ENCODE measurements at regions not wholly inside any gene's neighbourhood (a gene's known extent, or its start where the extent isn't known, plus 50 kb on each side); places are given as distances from the start of the nearest gene placed in this dataset.

DNA sequence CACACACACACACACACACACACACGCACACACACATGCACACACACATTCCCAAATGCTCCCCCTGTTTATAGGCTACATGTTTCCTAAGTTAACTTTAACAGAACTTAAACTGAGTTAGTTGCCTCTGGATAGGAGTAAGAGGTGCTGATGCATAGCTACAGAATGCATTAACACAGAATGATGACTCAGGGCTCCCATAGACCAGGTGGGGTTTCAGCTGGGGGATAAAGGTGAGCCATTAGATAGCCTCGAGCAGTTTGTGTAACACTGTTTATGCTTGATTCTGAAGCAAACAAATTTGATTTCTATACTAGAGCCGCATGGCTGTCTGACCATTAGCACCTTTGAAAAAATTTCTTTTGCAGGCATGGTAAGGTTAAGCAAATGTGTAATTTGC lies 741.0 kb downstream of the PLCL1 start:
- TF ChIP-seq, protein P1, sequence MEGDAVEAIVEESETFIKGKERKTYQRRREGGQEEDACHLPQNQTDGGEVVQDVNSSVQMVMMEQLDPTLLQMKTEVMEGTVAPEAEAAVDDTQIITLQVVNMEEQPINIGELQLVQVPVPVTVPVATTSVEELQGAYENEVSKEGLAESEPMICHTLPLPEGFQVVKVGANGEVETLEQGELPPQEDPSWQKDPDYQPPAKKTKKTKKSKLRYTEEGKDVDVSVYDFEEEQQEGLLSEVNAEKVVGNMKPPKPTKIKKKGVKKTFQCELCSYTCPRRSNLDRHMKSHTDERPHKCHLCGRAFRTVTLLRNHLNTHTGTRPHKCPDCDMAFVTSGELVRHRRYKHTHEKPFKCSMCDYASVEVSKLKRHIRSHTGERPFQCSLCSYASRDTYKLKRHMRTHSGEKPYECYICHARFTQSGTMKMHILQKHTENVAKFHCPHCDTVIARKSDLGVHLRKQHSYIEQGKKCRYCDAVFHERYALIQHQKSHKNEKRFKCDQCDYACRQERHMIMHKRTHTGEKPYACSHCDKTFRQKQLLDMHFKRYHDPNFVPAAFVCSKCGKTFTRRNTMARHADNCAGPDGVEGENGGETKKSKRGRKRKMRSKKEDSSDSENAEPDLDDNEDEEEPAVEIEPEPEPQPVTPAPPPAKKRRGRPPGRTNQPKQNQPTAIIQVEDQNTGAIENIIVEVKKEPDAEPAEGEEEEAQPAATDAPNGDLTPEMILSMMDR (optimal IDR thresholded peaks at IDR 0.05 in 1 of 3, IDR thresholded peaks at IDR 0.05 in 1 of 3, conservative IDR thresholded peaks at IDR 0.05 in 1 of 3; ENCODE audit: extremely low read depth in 1 of 3, insufficient read depth in 2 of 3, low read length in 3 of 3) = no peak
- TF ChIP-seq EZH2 (IDR thresholded peaks at IDR 0.05; ENCODE audit: low read length) = no peak

Measured in keratinocyte (primary cell).